ENCODE measurements at regions not wholly inside any gene's neighbourhood (a gene's known extent, or its start where the extent isn't known, plus 50 kb on each side); places are given as distances from the start of the nearest gene placed in this dataset.

DNA sequence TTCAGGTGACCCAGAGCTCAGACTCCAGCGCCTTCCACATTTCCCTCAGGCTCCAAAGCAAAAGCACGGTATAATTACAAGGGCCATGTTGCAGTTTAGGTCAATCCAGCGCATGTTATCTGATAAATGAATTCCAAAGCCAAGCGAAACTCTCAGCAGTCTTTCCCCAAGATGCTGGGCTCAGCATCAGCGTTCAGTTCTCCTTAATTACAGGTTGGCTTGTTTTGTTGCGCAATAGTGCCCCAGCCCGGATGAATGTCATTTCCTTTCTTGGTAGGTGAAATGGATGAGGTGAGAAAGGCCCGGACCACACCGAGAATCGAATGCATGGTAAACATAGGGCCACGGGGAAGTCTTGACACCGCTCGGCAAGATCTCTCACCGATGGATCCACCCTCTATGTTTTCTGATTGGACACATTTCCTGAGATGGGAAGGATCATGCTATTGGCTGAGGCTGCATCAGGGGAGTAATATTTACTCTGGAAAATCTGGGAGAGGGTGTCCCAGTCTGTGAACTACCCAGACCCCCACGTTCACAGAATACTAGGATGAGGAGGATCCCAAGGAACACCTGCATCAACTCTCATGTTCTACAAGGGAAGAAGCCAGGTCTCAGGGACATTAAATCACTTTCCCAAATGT is 221.2 kb upstream of the ANKRD55 start:
- no peak for TF ChIP-seq CTCF (conservative IDR thresholded peaks at IDR 0.05; ENCODE audit: low read depth, low read length)

GRCh38 chr5:56451742-56452141 is 218.6 kb upstream of the ANKRD55 start:
- TF ChIP-seq CTCF (conservative IDR thresholded peaks at IDR 0.05; ENCODE audit: low read depth, low read length), result no peak
- DNase-seq (ENCODE audit: low read depth), result no peak
- no peak overlapping the region for H3K4me3 ChIP-seq (ENCODE audit: low read depth, low read length)

More for the DNA sequence above, 221.2 kb upstream of the ANKRD55 start:
- DNase-seq (ENCODE audit: low read depth), result no peak
- H3K4me3 ChIP-seq (ENCODE audit: low read depth, low read length), result no peak overlapping the region

DNA sequence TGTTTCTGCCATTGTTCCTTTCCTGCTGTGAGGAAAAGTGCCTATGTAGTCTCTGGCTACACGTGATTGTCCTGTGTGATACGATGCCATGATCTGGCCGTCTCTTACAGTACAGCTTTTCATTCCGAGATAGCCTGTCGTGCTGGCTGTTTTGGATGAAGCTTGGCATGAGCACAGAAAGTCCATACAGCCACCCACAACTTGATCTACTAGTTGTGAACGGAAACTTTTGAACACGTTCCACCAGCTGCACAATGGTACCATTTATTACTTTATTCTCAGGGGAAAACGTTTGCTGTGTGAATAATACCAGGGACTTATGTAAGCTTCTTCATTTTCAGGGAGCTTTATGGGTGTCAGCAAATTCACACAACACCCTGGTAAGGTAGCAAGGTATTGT is 217.6 kb upstream of the ANKRD55 start:
- DNase-seq (ENCODE audit: low read depth), result no peak
- no peak overlapping the region for H3K4me3 ChIP-seq (ENCODE audit: low read depth, low read length)
- no peak for TF ChIP-seq CTCF (conservative IDR thresholded peaks at IDR 0.05; ENCODE audit: low read depth, low read length)

- no peak overlapping the region for H3K4me3 ChIP-seq (ENCODE audit: low read depth, low read length)
- TF ChIP-seq CTCF (conservative IDR thresholded peaks at IDR 0.05; ENCODE audit: low read depth, low read length), result no peak
- no peak for DNase-seq (ENCODE audit: low read depth)
These were observed 216.0 kb upstream of the ANKRD55 start for GRCh38 chr5:56449071-56449640.

GRCh38 chr5:56447656-56448055 is 214.5 kb upstream of the ANKRD55 start:
- no peak for TF ChIP-seq CTCF (conservative IDR thresholded peaks at IDR 0.05; ENCODE audit: low read depth, low read length)
- DNase-seq (ENCODE audit: low read depth), result no peak

DNA sequence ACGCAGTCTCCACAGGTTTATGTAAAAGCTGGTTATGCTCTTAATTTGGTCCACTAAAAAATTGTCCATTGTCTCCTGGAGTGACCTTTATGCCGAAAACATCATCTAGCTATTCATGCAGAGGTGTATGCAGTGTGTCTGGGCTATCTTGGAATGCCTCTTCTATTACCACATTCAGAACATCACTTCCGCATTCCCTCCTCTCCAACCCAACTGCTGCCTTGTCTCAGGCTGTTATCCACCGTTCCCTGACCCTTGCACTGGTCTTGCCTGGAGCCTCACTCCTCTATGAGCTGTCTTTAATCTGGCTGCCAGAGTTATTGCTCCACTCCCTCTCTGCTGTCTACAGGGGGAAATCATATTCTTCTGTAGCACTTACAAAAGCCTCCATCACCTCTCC is 214.1 kb upstream of the ANKRD55 start:
- DNase-seq (ENCODE audit: low read depth), result peak; percentile 53
- TF ChIP-seq CTCF (conservative IDR thresholded peaks at IDR 0.05; ENCODE audit: low read depth, low read length), result no peak
- H3K4me3 ChIP-seq (ENCODE audit: low read depth, low read length), result no peak overlapping the region

More at GRCh38 chr5:56447656-56448055, 214.5 kb upstream of the ANKRD55 start:
- no peak overlapping the region for H3K4me3 ChIP-seq (ENCODE audit: low read depth, low read length)

GRCh38 chr5:56446728-56447127 is 213.6 kb upstream of the ANKRD55 start:
- DNase-seq (ENCODE audit: low read depth), result no peak
- H3K4me3 ChIP-seq (ENCODE audit: low read depth, low read length), result no peak overlapping the region
- TF ChIP-seq CTCF (conservative IDR thresholded peaks at IDR 0.05; ENCODE audit: low read depth, low read length), result no peak
